Keratinocyte (primary cell): ENCODE measurements at regions not wholly inside any gene's neighbourhood (a gene's known extent, or its start where the extent isn't known, plus 50 kb on each side); places are given as distances from the start of the nearest gene placed in this dataset.
A peak's percentile ranks its signal among the peaks of the same experiment; 100 is the strongest.

Experiments
- DNase-seq: peaks from one replicate; pipeline ENCODE4 v3.0.0-alpha.2; 2011; ENCODE audit warnings: low read depth, missing footprints, low spot score
- FAIRE-seq: peaks from 2 replicates; lab custom pipeline; 2011; peaks lifted over from hg19 to GRCh38; lab: Jason Lieb, UNC
- H2AFZ ChIP-seq: 2 replicates; pipeline ENCODE4 v1.6.0; 2012; ENCODE audit warnings: low read length, control low read depth, inconsistent platforms; ENCODE audit not compliant: control insufficient read depth
- H3K27ac ChIP-seq: 2 replicates; pipeline ENCODE4 v1.5.1; 2011; ENCODE audit warnings: low read length; ENCODE audit not compliant: control insufficient read depth, insufficient read depth
- H3K27me3 ChIP-seq: 3 replicates; pipeline ENCODE4 v1.6.0; 2011; ENCODE audit warnings: low read length; ENCODE audit not compliant: control insufficient read depth, insufficient read depth; ENCODE audit errors: extremely low read depth
- H3K36me3 ChIP-seq, 2 experiments: 2 replicates in 1 of 2; 3 replicates in 1 of 2; pipeline ENCODE4 v1.5.1; 2011; ENCODE audit warnings: low read length in 2 of 2, mild to moderate bottlenecking in 1 of 2; ENCODE audit not compliant: control insufficient read depth in 2 of 2, insufficient read depth in 2 of 2; ENCODE audit errors: extremely low read depth in 1 of 2
- H3K4me1 ChIP-seq: 3 replicates; pipeline ENCODE4 v1.5.1; 2011; ENCODE audit warnings: low read length; ENCODE audit not compliant: control insufficient read depth, insufficient read depth; ENCODE audit errors: extremely low read depth
- H3K4me2 ChIP-seq: 3 replicates; pipeline ENCODE4 v1.6.0; 2011; ENCODE audit warnings: low read depth, low read length; ENCODE audit not compliant: control insufficient read depth, insufficient read depth; ENCODE audit errors: extremely low read depth
- H3K4me3 ChIP-seq, 3 experiments: fragments of 200-600 bp in 1 of 3; sonication (generic) in 1 of 3; 2 replicates in 2 of 3; 3 replicates in 1 of 3; pipeline ENCODE4 v1.5.1; 2011 to 2016; ENCODE audit warnings: low read length in 3 of 3, mild to moderate bottlenecking in 3 of 3, control low read depth in 2 of 3, inconsistent platforms in 1 of 3, low read depth in 1 of 3, mixed read lengths in 1 of 3, mixed run types in 1 of 3, moderate library complexity in 1 of 3; ENCODE audit not compliant: control insufficient read depth in 2 of 3, insufficient read depth in 2 of 3; ENCODE audit errors: extremely low read depth in 1 of 3
- H3K79me2 ChIP-seq: 2 replicates; pipeline ENCODE4 v1.6.0; 2012; ENCODE audit warnings: low read length; ENCODE audit not compliant: control insufficient read depth, insufficient read depth
- H3K9ac ChIP-seq: 3 replicates; pipeline ENCODE4 v1.6.0; 2011; ENCODE audit warnings: low read length; ENCODE audit not compliant: control insufficient read depth, insufficient read depth; ENCODE audit errors: extremely low read depth
- H3K9me1 ChIP-seq: 3 replicates; pipeline ENCODE4 v1.6.0; 2011; ENCODE audit warnings: low read length; ENCODE audit not compliant: control insufficient read depth, insufficient read depth; ENCODE audit errors: extremely low read depth
- H3K9me3 ChIP-seq: 2 replicates; pipeline ENCODE4 v1.5.1; 2012; ENCODE audit warnings: low read depth, low read length; ENCODE audit not compliant: control insufficient read depth
- H4K20me1 ChIP-seq: 3 replicates; pipeline ENCODE4 v1.6.0; 2011; ENCODE audit warnings: low read length; ENCODE audit not compliant: control insufficient read depth, insufficient read depth; ENCODE audit errors: extremely low read depth
- EZH2 ChIP-seq: IDR thresholded peaks from one replicate; pipeline ENCODE4 v1.6.1; 2012; ENCODE audit warnings: inconsistent platforms, mild to moderate bottlenecking, low read length, moderate library complexity
- dilution Hi-C: fragments of 300-500 bp; cut with MboI; formaldehyde crosslinking; loops from one replicate; pipeline ENCODE4 v1.7.0; 2020; ENCODE audit warnings: low sequenced_read_pairs; ENCODE audit not compliant: extremely low pct_ligation_motif_present
- TF ChIP-seq, protein P1 (sequence below), 3 experiments: IDR thresholded peaks in 1 of 3; conservative IDR thresholded peaks in 1 of 3; optimal IDR thresholded peaks in 1 of 3; 2 replicates in 2 of 3; 3 replicates in 1 of 3; pipeline versions ENCODE3 to v1.5.1; 2011; ENCODE audit warnings: low read length in 3 of 3, mild to moderate bottlenecking in 3 of 3, moderate library complexity in 2 of 3, control low read depth in 1 of 3, inconsistent platforms in 1 of 3; ENCODE audit not compliant: insufficient read depth in 2 of 3; ENCODE audit errors: extremely low read depth in 1 of 3

- H3K4me1 ChIP-seq = no peaks in the 10 kb centered on the region
- no peaks in the 10 kb centered on the region for H3K9me1 ChIP-seq
- H3K9me3 ChIP-seq = no peaks in the 10 kb centered on the region
- no peak for DNase-seq
- no peak overlapping the region for H3K4me3 ChIP-seq
- no peaks in the 10 kb centered on the region for H3K36me3 ChIP-seq
- H3K27ac ChIP-seq = no peak overlapping the region
- no peak for TF ChIP-seq EZH2
- TF ChIP-seq, protein P1, sequence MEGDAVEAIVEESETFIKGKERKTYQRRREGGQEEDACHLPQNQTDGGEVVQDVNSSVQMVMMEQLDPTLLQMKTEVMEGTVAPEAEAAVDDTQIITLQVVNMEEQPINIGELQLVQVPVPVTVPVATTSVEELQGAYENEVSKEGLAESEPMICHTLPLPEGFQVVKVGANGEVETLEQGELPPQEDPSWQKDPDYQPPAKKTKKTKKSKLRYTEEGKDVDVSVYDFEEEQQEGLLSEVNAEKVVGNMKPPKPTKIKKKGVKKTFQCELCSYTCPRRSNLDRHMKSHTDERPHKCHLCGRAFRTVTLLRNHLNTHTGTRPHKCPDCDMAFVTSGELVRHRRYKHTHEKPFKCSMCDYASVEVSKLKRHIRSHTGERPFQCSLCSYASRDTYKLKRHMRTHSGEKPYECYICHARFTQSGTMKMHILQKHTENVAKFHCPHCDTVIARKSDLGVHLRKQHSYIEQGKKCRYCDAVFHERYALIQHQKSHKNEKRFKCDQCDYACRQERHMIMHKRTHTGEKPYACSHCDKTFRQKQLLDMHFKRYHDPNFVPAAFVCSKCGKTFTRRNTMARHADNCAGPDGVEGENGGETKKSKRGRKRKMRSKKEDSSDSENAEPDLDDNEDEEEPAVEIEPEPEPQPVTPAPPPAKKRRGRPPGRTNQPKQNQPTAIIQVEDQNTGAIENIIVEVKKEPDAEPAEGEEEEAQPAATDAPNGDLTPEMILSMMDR (optimal IDR thresholded peaks at IDR 0.05 in 1 of 3, IDR thresholded peaks at IDR 0.05 in 1 of 3, conservative IDR thresholded peaks at IDR 0.05 in 1 of 3; ENCODE audit: extremely low read depth in 1 of 3, insufficient read depth in 2 of 3, low read length in 3 of 3) = no peak
- H3K79me2 ChIP-seq = no peaks in the 10 kb centered on the region
- dilution Hi-C loops = no loop called here
- FAIRE-seq = no peak
- peak overlapping the region; percentile 22 for H2AFZ ChIP-seq
- H3K9ac ChIP-seq = no peak overlapping the region
- H4K20me1 ChIP-seq = no peaks in the 10 kb centered on the region
- no peaks in the 10 kb centered on the region for H3K27me3 ChIP-seq
- peak overlapping the region; percentile 5 for H3K4me2 ChIP-seq
These were observed 184.3 kb upstream of the OLIG3 start for GRCh38 chr6:137678451-137678850.

DNA sequence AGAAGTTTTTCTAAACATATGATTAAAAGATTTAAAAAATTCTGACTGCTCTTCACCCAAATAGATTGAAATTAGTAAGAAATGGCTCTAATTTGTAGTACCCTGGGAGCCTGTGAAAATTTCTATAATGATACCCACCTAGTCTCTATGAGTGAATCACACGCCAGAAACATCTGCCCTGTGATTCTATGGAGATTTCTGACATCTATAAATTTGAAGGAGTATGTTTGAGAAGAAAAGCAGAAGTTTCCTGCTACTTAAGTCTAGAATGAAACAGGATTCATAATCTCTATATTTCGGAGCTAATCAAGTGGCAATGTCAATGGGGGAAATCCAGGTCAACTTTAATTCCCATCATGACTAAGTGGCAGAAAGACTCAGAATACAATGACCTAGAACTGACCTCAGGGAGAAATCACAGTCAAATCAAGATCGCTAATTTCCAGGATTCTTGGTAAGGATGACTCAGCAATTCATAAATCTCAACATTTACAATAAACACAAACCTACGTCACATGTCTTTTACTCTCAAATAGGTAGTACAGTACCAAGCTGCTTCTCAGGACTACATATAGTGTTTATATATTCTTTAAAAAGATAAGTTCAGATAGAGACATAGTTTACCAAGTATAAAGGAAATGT, 186.2 kb upstream of the TNFAIP3 start:
- H3K27me3 ChIP-seq = no peaks in the 10 kb centered on the region
- DNase-seq = no peak
- H3K4me2 ChIP-seq = no peak overlapping the region
- H4K20me1 ChIP-seq = no peaks in the 10 kb centered on the region
- no peaks in the 10 kb centered on the region for H3K79me2 ChIP-seq
- H3K4me3 ChIP-seq = no peak overlapping the region
- no peaks in the 10 kb centered on the region for H3K36me3 ChIP-seq
- no peak overlapping the region for H3K9ac ChIP-seq
- no peaks in the 10 kb centered on the region for H3K9me3 ChIP-seq
- FAIRE-seq = peak; percentile 71
- no peak overlapping the region for H3K27ac ChIP-seq
- no peaks in the 10 kb centered on the region for H3K4me1 ChIP-seq
- no peak overlapping the region for H2AFZ ChIP-seq
- dilution Hi-C loops = no loop called here
- no peaks in the 10 kb centered on the region for H3K9me1 ChIP-seq
- TF ChIP-seq, protein P1 (optimal IDR thresholded peaks at IDR 0.05 in 1 of 3, IDR thresholded peaks at IDR 0.05 in 1 of 3, conservative IDR thresholded peaks at IDR 0.05 in 1 of 3; ENCODE audit: extremely low read depth in 1 of 3, insufficient read depth in 2 of 3, low read length in 3 of 3) = no peak
- no peak for TF ChIP-seq EZH2
